ENCODE measurements at regions not wholly inside any gene's neighbourhood (a gene's known extent, or its start where the extent isn't known, plus 50 kb on each side); places are given as distances from the start of the nearest gene placed in this dataset.

GRCh38 chr4:104418286-104418685 lies 76.4 kb downstream of the CXXC4 start:
- ATAC-seq (no peak), DNase-seq (ENCODE audit: low spot score) (no peak)

- ATAC-seq (no peak), DNase-seq (ENCODE audit: low spot score) (no peak)
Observed at GRCh38 chr4:104417357-104417882, 77.3 kb downstream of the CXXC4 start.

GRCh38 chr4:104416725-104417356 lies 77.9 kb downstream of the CXXC4 start:
- ATAC-seq (peak; percentile 25), DNase-seq (ENCODE audit: low spot score) (no peak)

GRCh38 chr4:104413487-104413886 lies 81.2 kb downstream of the CXXC4 start:
- DNase-seq (ENCODE audit: low spot score) (no peak), ATAC-seq (no peak)

- ATAC-seq (no peak), DNase-seq (ENCODE audit: low spot score) (no peak)
Observed at GRCh38 chr4:104412344-104412743, 82.3 kb downstream of the CXXC4 start.

GRCh38 chr4:104411502-104411901 lies 83.2 kb downstream of the CXXC4 start:
- no peak for ATAC-seq
- no peak for DNase-seq (ENCODE audit: low spot score)

- ATAC-seq (no peak), DNase-seq (ENCODE audit: low spot score) (no peak)
Observed at GRCh38 chr4:104408878-104409277, 85.8 kb downstream of the CXXC4 start.

- no peak for DNase-seq (ENCODE audit: low spot score)
- no peak for ATAC-seq
Observed at GRCh38 chr4:104404361-104404760, 90.3 kb downstream of the CXXC4 start.

GRCh38 chr4:104395168-104395614 lies 99.5 kb downstream of the CXXC4 start:
- DNase-seq (ENCODE audit: low spot score): no peak
- no peak for ATAC-seq

GRCh38 chr4:104394406-104395167 lies 100.1 kb downstream of the CXXC4 start:
- ATAC-seq: no peak

GRCh38 chr4:104393655-104394324 lies 100.9 kb downstream of the CXXC4 start:
- no peak for ATAC-seq
- no peak for DNase-seq (ENCODE audit: low spot score)

More at GRCh38 chr4:104394406-104395167, 100.1 kb downstream of the CXXC4 start:
- DNase-seq (ENCODE audit: low spot score): no peak

GRCh38 chr4:104385713-104386112 lies 109.0 kb downstream of the CXXC4 start:
- DNase-seq (ENCODE audit: low spot score) (no peak), ATAC-seq (no peak)

GRCh38 chr4:104382961-104383360 lies 111.7 kb downstream of the CXXC4 start:
- ATAC-seq (no peak), DNase-seq (ENCODE audit: low spot score) (no peak)

- no peak for ATAC-seq
- no peak for DNase-seq (ENCODE audit: low spot score)
Observed at GRCh38 chr4:104381729-104382128, 113.0 kb downstream of the CXXC4 start.

GRCh38 chr4:104365618-104366017 lies 129.1 kb downstream of the CXXC4 start:
- DNase-seq (ENCODE audit: low spot score): no peak
- ATAC-seq: no peak

- ATAC-seq (no peak), DNase-seq (ENCODE audit: low spot score) (no peak)
Observed at GRCh38 chr4:104353481-104353880, 141.2 kb downstream of the CXXC4 start.

GRCh38 chr4:104352211-104352610 lies 142.5 kb downstream of the CXXC4 start:
- peak; percentile 52 for ATAC-seq
- DNase-seq (ENCODE audit: low spot score): no peak

GRCh38 chr4:104351706-104352105 lies 143.0 kb downstream of the CXXC4 start:
- ATAC-seq (no peak), DNase-seq (ENCODE audit: low spot score) (no peak)

- ATAC-seq: no peak
- DNase-seq (ENCODE audit: low spot score): no peak
Observed at GRCh38 chr4:104345598-104346242, 149.0 kb downstream of the CXXC4 start.

GRCh38 chr4:104344342-104344980 lies 150.2 kb downstream of the CXXC4 start:
- DNase-seq (ENCODE audit: low spot score) (no peak), ATAC-seq (no peak)

GRCh38 chr4:104334410-104334809 lies 160.3 kb downstream of the CXXC4 start:
- ATAC-seq: no peak
- DNase-seq (ENCODE audit: low spot score): no peak

All from left lobe of liver (tissue), 2 donors.